GM23248 (cell line): ENCODE measurements at regions not wholly inside any gene's neighbourhood (a gene's known extent, or its start where the extent isn't known, plus 50 kb on each side); places are given as distances from the start of the nearest gene placed in this dataset.

Experiments
- DNase-seq: peaks from one replicate; pipeline ENCODE4 v3.0.0-alpha.2; 2015
- H2AFZ ChIP-seq: fragments of 200-600 bp; sonication (generic); 2 replicates; pipeline ENCODE4 v1.6.1; 2016; ENCODE audit warnings: antibody characterized with exemption
- H3F3A ChIP-seq: fragments of 200-600 bp; sonication (generic); 2 replicates; pipeline ENCODE4 v1.6.1; 2016; ENCODE audit warnings: mild to moderate bottlenecking, antibody characterized with exemption, mixed run types; ENCODE audit not compliant: insufficient read depth
- H3K27ac ChIP-seq: fragments of 200-600 bp; sonication (generic); 2 replicates; pipeline ENCODE4 v1.5.1; 2016; ENCODE audit warnings: mild to moderate bottlenecking
- H3K27me3 ChIP-seq: fragments of 200-600 bp; sonication (generic); replicated peaks from 2 replicates; pipeline ENCODE4 v1.6.1; 2016; ENCODE audit warnings: mild to moderate bottlenecking; ENCODE audit not compliant: insufficient read depth
- H3K36me3 ChIP-seq: fragments of 200-600 bp; sonication (generic); 2 replicates; pipeline ENCODE4 v1.6.1; 2016; ENCODE audit warnings: low read depth, mild to moderate bottlenecking
- H3K4me1 ChIP-seq: fragments of 200-600 bp; sonication (generic); 2 replicates; pipeline ENCODE4 v1.6.1; 2016; ENCODE audit warnings: mild to moderate bottlenecking; ENCODE audit not compliant: insufficient read depth
- H3K4me2 ChIP-seq: fragments of 200-600 bp; sonication (generic); one replicate; pipeline ENCODE4 v1.6.1; 2016; ENCODE audit warnings: mild to moderate bottlenecking; ENCODE audit not compliant: unreplicated experiment
- H3K4me3 ChIP-seq: fragments of 200-600 bp; sonication (generic); 2 replicates; pipeline ENCODE4 v1.5.1; 2016; ENCODE audit warnings: mild to moderate bottlenecking
- H3K79me2 ChIP-seq: fragments of 200-600 bp; sonication (generic); 2 replicates; pipeline ENCODE4 v1.6.1; 2016; ENCODE audit warnings: mild to moderate bottlenecking; ENCODE audit not compliant: insufficient read depth
- H3K9ac ChIP-seq: fragments of 200-600 bp; sonication (generic); 2 replicates; pipeline ENCODE4 v1.6.1; 2016; ENCODE audit warnings: mild to moderate bottlenecking
- H3K9me2 ChIP-seq: fragments of 200-600 bp; sonication (generic); 2 replicates; pipeline ENCODE4 v1.6.1; 2016; ENCODE audit warnings: mixed run types, mild to moderate bottlenecking, moderate library complexity; ENCODE audit not compliant: insufficient read depth
- H3K9me3 ChIP-seq: fragments of 200-600 bp; sonication (generic); one replicate; pipeline ENCODE4 v1.6.1; 2017; ENCODE audit warnings: low read depth
- H4K20me1 ChIP-seq: fragments of 200-600 bp; sonication (generic); 2 replicates; pipeline ENCODE4 v1.6.0; 2016; ENCODE audit not compliant: insufficient read depth
- EZH2 ChIP-seq: fragments of 200-600 bp; sonication (generic); IDR thresholded peaks from 2 replicates; pipeline ENCODE4 v1.6.1; 2018; ENCODE audit warnings: antibody characterized with exemption, mild to moderate bottlenecking; ENCODE audit not compliant: insufficient read depth, poor library complexity, severe bottlenecking
- EZH2phosphoT487 ChIP-seq: fragments of 200-600 bp; sonication (generic); IDR thresholded peaks from 2 replicates; pipeline ENCODE4 v1.6.1; 2018; ENCODE audit warnings: antibody characterized with exemption, moderate library complexity, mild to moderate bottlenecking, low read depth; ENCODE audit not compliant: insufficient read depth
- WGBS, 2 experiments: methylation state at CpG; one replicate each; pipeline ENCODE4 v1.1.6; 2015 to 2017; ENCODE audit warnings: low lambda C conversion rate in 2 of 2, low coverage in 1 of 2; ENCODE audit errors: missing lambda C conversion rate in 2 of 2; 5-methylcytosine and 5-hydroxymethylcytosine counted together
- in situ Hi-C: fragments of 300-500 bp; cut with MboI; formaldehyde crosslinking; loops from 2 replicates; pipeline ENCODE4 v1.15.0; 2020

DNA sequence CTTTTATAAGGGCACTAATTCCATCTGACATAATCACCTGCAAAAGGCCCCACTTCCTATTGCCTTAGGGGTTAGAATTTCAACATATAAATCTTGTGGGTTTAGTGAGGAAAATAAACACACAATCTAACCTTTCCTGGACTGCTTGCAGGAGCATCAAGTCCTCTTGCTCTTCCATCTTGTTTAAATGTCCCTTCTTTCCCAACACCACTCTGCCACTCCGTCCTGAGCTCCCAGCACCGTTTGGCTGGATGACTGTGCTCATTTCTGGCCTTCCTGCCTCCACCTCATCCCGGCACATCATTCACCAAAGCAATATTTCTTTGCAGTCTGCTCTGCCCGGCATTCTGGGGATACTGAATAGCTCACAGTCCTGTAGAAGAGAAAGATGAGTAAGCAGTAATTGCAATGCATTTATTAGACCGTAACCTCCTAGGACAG, 247.8 kb downstream of the BCL2 start:
- H2AFZ ChIP-seq: no peak overlapping the region
- no peaks in the 10 kb centered on the region for H3F3A ChIP-seq
- in situ Hi-C loops: no loop called here
- no peaks in the 10 kb centered on the region; the same call in none of the 2 replicates for H3K27me3 ChIP-seq
- no peaks in the 10 kb centered on the region for H3K9me2 ChIP-seq
- no peak overlapping the region for H3K4me3 ChIP-seq
- no peak for DNase-seq
- H3K9ac ChIP-seq: no peak overlapping the region
- no peaks in the 10 kb centered on the region for H3K36me3 ChIP-seq
- H3K9me3 ChIP-seq: no peaks in the 10 kb centered on the region
- no peaks in the 10 kb centered on the region for H4K20me1 ChIP-seq
- WGBS, 2 experiments: 60 to 62% methylated on average over 5 of the region's 5 CpGs
- H3K4me1 ChIP-seq: 0 out of 2 replicates have a peak, but pooled peaks cover 4% of the 10 kb centered on the region
- H3K4me2 ChIP-seq: no peak overlapping the region
- no peak overlapping the region for H3K27ac ChIP-seq
- H3K79me2 ChIP-seq: no peaks in the 10 kb centered on the region
- no peak for TF ChIP-seq EZH2phosphoT487
- TF ChIP-seq EZH2: no peak

DNA sequence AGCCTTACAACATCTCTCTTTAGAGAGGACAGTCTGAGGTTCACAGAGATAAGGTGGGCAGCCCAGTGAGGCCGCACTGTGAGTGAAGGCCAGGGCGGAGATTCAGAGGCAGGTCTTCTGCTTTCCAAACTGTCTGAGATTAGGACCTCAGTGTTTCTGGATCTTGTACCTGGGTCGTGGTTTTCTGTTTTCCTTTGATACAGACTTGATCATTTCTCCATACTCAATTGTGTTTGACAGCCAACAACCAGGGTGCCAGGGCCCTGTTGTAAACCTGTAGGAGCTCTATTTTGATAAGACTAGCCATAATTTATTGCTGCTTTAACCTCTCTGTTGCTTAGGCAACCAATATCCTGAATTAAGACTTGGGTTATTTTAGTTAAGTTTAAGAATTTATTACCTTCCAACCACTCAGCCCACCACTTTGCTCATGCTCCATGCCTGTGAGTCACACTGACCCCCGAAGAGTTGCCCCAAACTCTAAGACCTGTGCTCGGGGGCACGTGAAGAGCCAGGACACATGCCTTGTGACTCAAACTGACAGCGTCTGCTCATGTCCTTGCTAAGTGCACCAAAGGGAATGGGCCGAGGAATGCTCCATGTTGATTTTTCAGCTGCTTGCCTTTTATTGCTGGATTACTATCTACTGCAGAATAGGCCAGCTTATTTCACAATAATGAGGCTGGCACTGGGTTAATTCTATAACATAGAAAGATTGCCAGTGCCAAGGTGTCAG, 248.6 kb downstream of the BCL2 start:
- in situ Hi-C loops: no loop called here

DNA sequence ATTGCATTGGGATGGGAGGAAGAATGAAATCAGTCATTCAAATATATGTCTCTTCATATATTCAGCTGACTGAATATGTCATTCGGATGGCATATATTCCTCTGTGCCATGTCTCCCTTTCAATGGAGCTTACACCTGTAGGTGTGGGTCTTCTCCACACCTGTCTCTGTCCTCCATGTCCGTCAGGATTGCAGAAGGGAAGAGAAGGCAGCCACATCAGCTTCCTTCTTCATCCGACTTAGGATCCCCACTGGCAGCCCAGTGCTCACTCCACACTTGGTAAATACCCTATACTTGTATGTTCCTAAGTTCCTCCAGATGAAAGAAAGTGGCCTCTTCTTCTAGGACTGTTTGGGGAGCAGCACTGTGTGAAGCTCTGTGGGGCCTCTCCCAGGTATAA, 250.1 kb downstream of the BCL2 start:
- no peaks in the 10 kb centered on the region for H3K36me3 ChIP-seq
- H3K27ac ChIP-seq: no peak overlapping the region
- H3K9ac ChIP-seq: no peak overlapping the region
- no peaks in the 10 kb centered on the region for H3F3A ChIP-seq
- H3K4me1 ChIP-seq: no peaks in the 10 kb centered on the region
- no peak overlapping the region for H2AFZ ChIP-seq
- in situ Hi-C loops: no loop called here
- H4K20me1 ChIP-seq: no peaks in the 10 kb centered on the region
- no peak overlapping the region for H3K4me3 ChIP-seq
- H3K9me2 ChIP-seq: no peaks in the 10 kb centered on the region
- DNase-seq: no peak
- H3K27me3 ChIP-seq: no peaks in the 10 kb centered on the region; the same call in none of the 2 replicates
- H3K79me2 ChIP-seq: no peaks in the 10 kb centered on the region
- TF ChIP-seq EZH2phosphoT487 (no peak), EZH2 (no peak)
- H3K9me3 ChIP-seq: no peaks in the 10 kb centered on the region
- H3K4me2 ChIP-seq: no peak overlapping the region
- WGBS, 2 experiments: 45 to 50% methylated on average over 3 of the region's 3 CpGs

More for the DNA sequence above, 248.6 kb downstream of the BCL2 start:
- no peak for TF ChIP-seq EZH2
- no peaks in the 10 kb centered on the region for H3K36me3 ChIP-seq
- no peak overlapping the region for H3K4me2 ChIP-seq
- H3K79me2 ChIP-seq: no peaks in the 10 kb centered on the region
- H3K27ac ChIP-seq: no peak overlapping the region
- H3K9ac ChIP-seq: no peak overlapping the region
- 0 out of 2 replicates have a peak, but pooled peaks cover 4% of the 10 kb centered on the region for H3K4me1 ChIP-seq
- 51 to 52% methylated on average over 8 of the region's 8 CpGs for WGBS, 2 experiments
- no peaks in the 10 kb centered on the region for H3K9me3 ChIP-seq
- H3K4me3 ChIP-seq: no peak overlapping the region
- DNase-seq: no peak
- no peaks in the 10 kb centered on the region for H3K9me2 ChIP-seq
- H3K27me3 ChIP-seq: no peaks in the 10 kb centered on the region; the same call in none of the 2 replicates
- no peaks in the 10 kb centered on the region for H4K20me1 ChIP-seq
- H2AFZ ChIP-seq: no peak overlapping the region
- H3F3A ChIP-seq: no peaks in the 10 kb centered on the region

DNA sequence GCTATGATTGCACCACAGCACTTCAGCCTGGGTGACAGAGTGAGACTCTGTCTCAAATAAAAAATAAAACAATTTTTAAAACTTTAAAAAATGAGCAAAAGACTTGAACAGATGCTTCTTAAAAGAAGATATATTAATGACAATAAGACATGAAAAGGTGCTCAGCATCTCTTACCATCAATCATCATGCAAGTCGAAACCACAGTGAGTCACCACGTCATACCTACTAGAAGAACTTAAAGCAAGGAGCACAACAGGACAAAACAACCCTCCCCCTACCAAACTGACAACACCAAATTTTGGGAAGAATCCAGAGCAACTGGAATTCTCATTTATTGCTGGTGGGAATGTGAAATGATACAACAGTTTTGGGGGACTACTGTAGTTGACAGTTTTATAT, 251.6 kb downstream of the BCL2 start:
- Histone ChIP-seq H3K4me3 (no peak overlapping the region), H3K79me2 (no peaks in the 10 kb centered on the region), H3K9me2 (no peaks in the 10 kb centered on the region), H3K9me3 (no peaks in the 10 kb centered on the region), H3K9ac (no peak overlapping the region), H3K4me1 (no peaks in the 10 kb centered on the region), H3K27ac (no peak overlapping the region), H3F3A (no peaks in the 10 kb centered on the region), H2AFZ (no peak overlapping the region), H3K36me3 (no peaks in the 10 kb centered on the region), H4K20me1 (no peaks in the 10 kb centered on the region), H3K27me3 (no peaks in the 10 kb centered on the region; the same call in none of the 2 replicates), H3K4me2 (no peak overlapping the region)
- WGBS, 2 experiments: 72 to 79% methylated on average over 2 of the region's 2 CpGs
- in situ Hi-C loops: no loop called here
- no peak for DNase-seq
- TF ChIP-seq EZH2phosphoT487 (no peak), EZH2 (no peak)
